Ishikawa (cell line): ENCODE measurements at regions not wholly inside any gene's neighbourhood (a gene's known extent, or its start where the extent isn't known, plus 50 kb on each side); places are given as distances from the start of the nearest gene placed in this dataset.

ENCODE experiments used
- CEBPB ChIP-seq: IDR thresholded peaks from 2 replicates; pipeline ENCODE4 v1.6.1; 2012
- CREB1 ChIP-seq: IDR thresholded peaks from 2 replicates; pipeline ENCODE4 v1.6.1; 2012; ENCODE audit warnings: low read depth
- EGR1 ChIP-seq: IDR thresholded peaks from 2 replicates; pipeline ENCODE4 v1.6.1; 2012
- EP300 ChIP-seq: IDR thresholded peaks from 2 replicates; pipeline ENCODE4 v1.6.1; 2012; ENCODE audit warnings: borderline replicate concordance
- FOXM1 ChIP-seq: IDR thresholded peaks from 2 replicates; pipeline ENCODE4 v1.6.1; 2012; ENCODE audit warnings: low read depth, borderline replicate concordance
- NFIC ChIP-seq: IDR thresholded peaks from 2 replicates; pipeline ENCODE4 v1.6.1; 2012
- RAD21 ChIP-seq: IDR thresholded peaks from 2 replicates; pipeline ENCODE4 v1.6.1; 2012; ENCODE audit warnings: low read depth
- TAF1 ChIP-seq: IDR thresholded peaks from 2 replicates; pipeline ENCODE4 v1.6.1; 2012; ENCODE audit warnings: low read depth, mild to moderate bottlenecking
- TCF12 ChIP-seq: IDR thresholded peaks from 2 replicates; pipeline ENCODE4 v1.6.1; 2012; ENCODE audit warnings: low read depth
- TEAD4 ChIP-seq: IDR thresholded peaks from 2 replicates; pipeline ENCODE4 v1.6.1; 2012
- YY1 ChIP-seq: IDR thresholded peaks from 2 replicates; pipeline ENCODE4 v1.6.1; 2012; ENCODE audit warnings: low read depth
- ZBTB7A ChIP-seq: IDR thresholded peaks from 2 replicates; pipeline ENCODE4 v1.6.1; 2012; ENCODE audit warnings: low read depth
- TF ChIP-seq, protein P1 (sequence below): IDR thresholded peaks from 2 replicates; pipeline ENCODE4 v1.6.1; 2012
- TF ChIP-seq, protein P2 (sequence below): IDR thresholded peaks from 2 replicates; pipeline ENCODE4 v1.6.1; 2012
- TF ChIP-seq, protein P3 (sequence below): IDR thresholded peaks from 2 replicates; pipeline ENCODE4 v1.6.1; 2012; ENCODE audit warnings: low read depth, mild to moderate bottlenecking

DNA sequence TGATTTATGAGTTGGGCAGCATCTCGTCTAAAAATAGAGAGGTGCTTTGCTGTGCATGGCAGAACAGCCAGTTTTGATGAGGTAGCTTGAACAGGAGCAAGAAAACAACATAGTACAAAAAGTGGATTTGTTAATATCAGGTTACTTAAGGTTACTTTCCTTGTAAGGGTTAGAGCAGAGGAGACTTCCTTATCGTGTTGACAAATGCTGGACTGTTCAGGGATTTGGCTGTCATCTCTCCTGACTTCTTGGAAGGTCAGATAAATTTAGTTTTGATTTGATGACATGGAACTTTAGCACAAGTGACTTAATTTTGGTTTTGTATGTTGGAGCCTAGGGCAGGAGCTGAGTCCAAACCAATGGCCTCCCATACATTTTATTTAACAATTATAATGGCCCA lies 163.9 kb upstream of the ELAC2 start:
- TF ChIP-seq NFIC (no peak), CREB1 (no peak), EP300 (no peak)

DNA sequence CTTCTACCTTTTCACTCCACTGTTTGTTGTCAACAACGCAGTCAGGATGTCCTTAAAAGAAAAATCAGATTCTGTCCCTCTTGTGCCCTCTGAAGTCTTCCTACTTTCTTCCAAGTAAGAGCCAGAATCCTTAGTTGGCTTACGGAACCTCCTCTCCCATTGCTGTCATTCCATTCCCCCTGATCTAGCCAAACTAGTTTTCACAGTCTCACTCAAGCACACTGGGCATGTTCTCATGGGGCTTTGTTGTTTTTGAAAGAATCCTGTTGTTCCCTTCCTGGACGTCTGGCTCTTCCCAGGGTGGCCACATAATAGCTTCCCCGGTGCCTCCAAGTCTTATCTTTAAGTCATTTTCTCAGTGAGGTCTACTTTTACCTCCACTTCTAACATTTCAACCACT lies 158.6 kb upstream of the ELAC2 start:
- TF ChIP-seq, protein P1, sequence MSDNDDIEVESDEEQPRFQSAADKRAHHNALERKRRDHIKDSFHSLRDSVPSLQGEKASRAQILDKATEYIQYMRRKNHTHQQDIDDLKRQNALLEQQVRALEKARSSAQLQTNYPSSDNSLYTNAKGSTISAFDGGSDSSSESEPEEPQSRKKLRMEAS = no peak
- TF ChIP-seq, protein P2, sequence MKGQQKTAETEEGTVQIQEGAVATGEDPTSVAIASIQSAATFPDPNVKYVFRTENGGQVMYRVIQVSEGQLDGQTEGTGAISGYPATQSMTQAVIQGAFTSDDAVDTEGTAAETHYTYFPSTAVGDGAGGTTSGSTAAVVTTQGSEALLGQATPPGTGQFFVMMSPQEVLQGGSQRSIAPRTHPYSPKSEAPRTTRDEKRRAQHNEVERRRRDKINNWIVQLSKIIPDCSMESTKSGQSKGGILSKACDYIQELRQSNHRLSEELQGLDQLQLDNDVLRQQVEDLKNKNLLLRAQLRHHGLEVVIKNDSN = no peak
- TF ChIP-seq ZBTB7A (no peak), NFIC (no peak), CREB1 (no peak), EP300 (no peak), YY1 (no peak), EGR1 (no peak), RAD21 (no peak), CEBPB (no peak), TCF12 (no peak), TEAD4 (no peak), FOXM1 (no peak), TAF1 (no peak)
- TF ChIP-seq, protein P3, sequence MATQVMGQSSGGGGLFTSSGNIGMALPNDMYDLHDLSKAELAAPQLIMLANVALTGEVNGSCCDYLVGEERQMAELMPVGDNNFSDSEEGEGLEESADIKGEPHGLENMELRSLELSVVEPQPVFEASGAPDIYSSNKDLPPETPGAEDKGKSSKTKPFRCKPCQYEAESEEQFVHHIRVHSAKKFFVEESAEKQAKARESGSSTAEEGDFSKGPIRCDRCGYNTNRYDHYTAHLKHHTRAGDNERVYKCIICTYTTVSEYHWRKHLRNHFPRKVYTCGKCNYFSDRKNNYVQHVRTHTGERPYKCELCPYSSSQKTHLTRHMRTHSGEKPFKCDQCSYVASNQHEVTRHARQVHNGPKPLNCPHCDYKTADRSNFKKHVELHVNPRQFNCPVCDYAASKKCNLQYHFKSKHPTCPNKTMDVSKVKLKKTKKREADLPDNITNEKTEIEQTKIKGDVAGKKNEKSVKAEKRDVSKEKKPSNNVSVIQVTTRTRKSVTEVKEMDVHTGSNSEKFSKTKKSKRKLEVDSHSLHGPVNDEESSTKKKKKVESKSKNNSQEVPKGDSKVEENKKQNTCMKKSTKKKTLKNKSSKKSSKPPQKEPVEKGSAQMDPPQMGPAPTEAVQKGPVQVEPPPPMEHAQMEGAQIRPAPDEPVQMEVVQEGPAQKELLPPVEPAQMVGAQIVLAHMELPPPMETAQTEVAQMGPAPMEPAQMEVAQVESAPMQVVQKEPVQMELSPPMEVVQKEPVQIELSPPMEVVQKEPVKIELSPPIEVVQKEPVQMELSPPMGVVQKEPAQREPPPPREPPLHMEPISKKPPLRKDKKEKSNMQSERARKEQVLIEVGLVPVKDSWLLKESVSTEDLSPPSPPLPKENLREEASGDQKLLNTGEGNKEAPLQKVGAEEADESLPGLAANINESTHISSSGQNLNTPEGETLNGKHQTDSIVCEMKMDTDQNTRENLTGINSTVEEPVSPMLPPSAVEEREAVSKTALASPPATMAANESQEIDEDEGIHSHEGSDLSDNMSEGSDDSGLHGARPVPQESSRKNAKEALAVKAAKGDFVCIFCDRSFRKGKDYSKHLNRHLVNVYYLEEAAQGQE = no peak

DNA sequence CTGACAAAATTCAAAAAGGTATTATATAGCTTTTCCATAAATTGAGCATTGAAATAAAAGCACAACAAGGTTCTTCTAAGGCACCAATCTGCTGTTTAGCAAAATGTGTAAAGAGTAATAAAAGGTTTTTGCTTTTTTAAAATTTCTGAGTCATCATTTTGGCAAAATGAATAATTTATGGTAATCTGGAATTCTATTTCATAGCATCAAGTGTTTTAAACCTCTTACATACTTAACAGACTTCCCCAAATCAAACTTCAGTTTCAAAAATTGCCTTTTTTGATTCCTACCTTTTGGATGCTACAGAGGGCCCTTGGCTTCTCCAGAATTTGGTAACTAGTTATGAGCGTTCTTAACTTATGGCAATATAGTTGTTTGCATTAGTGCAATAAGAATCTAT lies 154.0 kb upstream of the ELAC2 start:
- TF ChIP-seq TCF12 (no peak), ZBTB7A (no peak), TEAD4 (no peak), EGR1 (no peak), CEBPB (no peak), YY1 (no peak), RAD21 (no peak), TAF1 (no peak), EP300 (no peak), NFIC (no peak), FOXM1 (no peak)
- TF ChIP-seq, protein P2 = no peak
- TF ChIP-seq, protein P1 = no peak
- TF ChIP-seq, protein P3 = no peak

DNA sequence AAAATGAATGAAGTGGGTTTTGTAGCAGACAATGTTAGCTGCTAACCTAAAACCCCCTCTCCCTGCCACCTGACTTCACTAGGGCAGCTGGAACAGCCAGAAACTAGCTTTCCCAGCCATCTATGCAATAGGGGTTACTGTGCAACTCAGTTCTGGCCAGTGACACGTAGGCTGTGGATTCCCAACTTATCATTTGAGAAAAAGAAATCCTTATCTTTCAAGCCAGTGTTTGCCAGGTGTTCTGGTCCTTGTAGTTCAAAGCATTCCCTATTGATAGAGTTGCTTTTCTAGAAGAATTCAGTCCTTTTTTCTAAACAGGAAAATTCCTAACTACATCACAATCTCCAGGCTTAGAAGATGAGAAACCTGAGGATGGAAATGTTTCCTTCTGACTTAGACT lies 144.5 kb upstream of the ELAC2 start:
- TF ChIP-seq, protein P3 = no peak
- TF ChIP-seq EGR1 (no peak), EP300 (no peak), TCF12 (no peak), CEBPB (no peak), TEAD4 (no peak), NFIC (no peak), ZBTB7A (no peak), FOXM1 (no peak), YY1 (no peak), TAF1 (no peak), CREB1 (no peak), RAD21 (no peak)
- TF ChIP-seq, protein P1 = no peak
- TF ChIP-seq, protein P2 = no peak
